Gastrocnemius medialis (tissue), 4 donors: ENCODE measurements at regions not wholly inside any gene's neighbourhood (a gene's known extent, or its start where the extent isn't known, plus 50 kb on each side); places are given as distances from the start of the nearest gene placed in this dataset.

Experiments
- CTCF ChIP-seq, 5 experiments: fragments of 450-650 bp in 3 of 5; fragments of 200-600 bp in 2 of 5; sonication (generic) in 2 of 5; IDR thresholded peaks in 4 of 5; conservative IDR thresholded peaks in 1 of 5; 1 replicate in 4 of 5; 2 replicates in 1 of 5; pipeline ENCODE4 v1.5.1; 2016 to 2019; ENCODE audit warnings: antibody characterized with exemption in 5 of 5, mild to moderate bottlenecking in 3 of 5, moderate library complexity in 3 of 5
- POLR2A ChIP-seq, 2 donors: fragments of 450-650 bp; IDR thresholded peaks; one replicate each; pipeline ENCODE4 v1.6.1; 2017; ENCODE audit warnings: antibody characterized with exemption in 2 of 2, mild to moderate bottlenecking in 2 of 2, moderate library complexity in 2 of 2

- no peak for TF ChIP-seq CTCF (IDR thresholded peaks at IDR 0.05 in 4 of 5, conservative IDR thresholded peaks at IDR 0.05 in 1 of 5)
- TF ChIP-seq POLR2A (IDR thresholded peaks at IDR 0.05): no peak
These were observed 147.7 kb upstream of the DST start for GRCh38 chr6:56790414-56790813.
